ENCODE measurements at regions not wholly inside any gene's neighbourhood (a gene's known extent, or its start where the extent isn't known, plus 50 kb on each side); places are given as distances from the start of the nearest gene placed in this dataset.

DNA sequence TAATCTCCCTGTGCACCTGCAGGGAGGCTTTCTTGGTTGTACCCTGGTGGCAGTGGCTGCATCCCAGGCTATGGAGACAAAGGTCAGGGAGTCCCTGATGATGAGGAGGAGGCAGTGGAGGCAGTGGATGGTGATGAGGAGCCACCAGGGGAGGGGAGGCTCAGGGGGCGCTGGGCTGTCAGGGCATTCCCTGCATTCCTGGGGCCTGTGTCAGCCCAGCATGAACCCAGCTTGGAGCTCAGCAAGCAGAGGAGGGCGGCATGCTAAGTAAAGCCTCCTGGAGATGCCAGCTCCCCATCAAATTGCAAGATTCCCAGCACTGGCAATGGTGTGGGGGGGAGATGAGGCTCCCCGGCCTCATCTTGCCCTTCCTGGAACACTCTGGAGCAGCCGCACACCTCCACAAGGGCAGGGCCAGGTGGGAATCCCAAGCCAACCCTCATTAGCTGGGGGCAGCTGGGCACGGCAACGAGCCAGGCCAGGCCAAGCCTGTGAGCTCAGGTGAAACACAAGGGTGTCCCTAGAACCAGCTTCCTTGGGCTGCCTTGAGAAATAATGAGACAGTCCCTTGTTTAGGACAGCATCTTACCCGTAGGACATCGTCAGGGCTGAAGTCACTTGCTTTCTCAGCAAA is 469.5 kb downstream of the MATN1 start:
- no peak for TF ChIP-seq CEBPB (IDR thresholded peaks at IDR 0.05; ENCODE audit: low read depth)
- no peak for TF ChIP-seq POLR2AphosphoS5 (IDR thresholded peaks at IDR 0.05; ENCODE audit: low read depth, low read length)
- no peak for TF ChIP-seq EZH2 (IDR thresholded peaks at IDR 0.05)
- TF ChIP-seq, protein P1, sequence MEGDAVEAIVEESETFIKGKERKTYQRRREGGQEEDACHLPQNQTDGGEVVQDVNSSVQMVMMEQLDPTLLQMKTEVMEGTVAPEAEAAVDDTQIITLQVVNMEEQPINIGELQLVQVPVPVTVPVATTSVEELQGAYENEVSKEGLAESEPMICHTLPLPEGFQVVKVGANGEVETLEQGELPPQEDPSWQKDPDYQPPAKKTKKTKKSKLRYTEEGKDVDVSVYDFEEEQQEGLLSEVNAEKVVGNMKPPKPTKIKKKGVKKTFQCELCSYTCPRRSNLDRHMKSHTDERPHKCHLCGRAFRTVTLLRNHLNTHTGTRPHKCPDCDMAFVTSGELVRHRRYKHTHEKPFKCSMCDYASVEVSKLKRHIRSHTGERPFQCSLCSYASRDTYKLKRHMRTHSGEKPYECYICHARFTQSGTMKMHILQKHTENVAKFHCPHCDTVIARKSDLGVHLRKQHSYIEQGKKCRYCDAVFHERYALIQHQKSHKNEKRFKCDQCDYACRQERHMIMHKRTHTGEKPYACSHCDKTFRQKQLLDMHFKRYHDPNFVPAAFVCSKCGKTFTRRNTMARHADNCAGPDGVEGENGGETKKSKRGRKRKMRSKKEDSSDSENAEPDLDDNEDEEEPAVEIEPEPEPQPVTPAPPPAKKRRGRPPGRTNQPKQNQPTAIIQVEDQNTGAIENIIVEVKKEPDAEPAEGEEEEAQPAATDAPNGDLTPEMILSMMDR (IDR thresholded peaks at IDR 0.05 in 2 of 3, conservative IDR thresholded peaks at IDR 0.05 in 1 of 3; ENCODE audit: borderline replicate concordance in 1 of 3, insufficient read depth in 1 of 3, low read depth in 2 of 3, low read length in 2 of 3) = no peak
- TF ChIP-seq, protein P2, sequence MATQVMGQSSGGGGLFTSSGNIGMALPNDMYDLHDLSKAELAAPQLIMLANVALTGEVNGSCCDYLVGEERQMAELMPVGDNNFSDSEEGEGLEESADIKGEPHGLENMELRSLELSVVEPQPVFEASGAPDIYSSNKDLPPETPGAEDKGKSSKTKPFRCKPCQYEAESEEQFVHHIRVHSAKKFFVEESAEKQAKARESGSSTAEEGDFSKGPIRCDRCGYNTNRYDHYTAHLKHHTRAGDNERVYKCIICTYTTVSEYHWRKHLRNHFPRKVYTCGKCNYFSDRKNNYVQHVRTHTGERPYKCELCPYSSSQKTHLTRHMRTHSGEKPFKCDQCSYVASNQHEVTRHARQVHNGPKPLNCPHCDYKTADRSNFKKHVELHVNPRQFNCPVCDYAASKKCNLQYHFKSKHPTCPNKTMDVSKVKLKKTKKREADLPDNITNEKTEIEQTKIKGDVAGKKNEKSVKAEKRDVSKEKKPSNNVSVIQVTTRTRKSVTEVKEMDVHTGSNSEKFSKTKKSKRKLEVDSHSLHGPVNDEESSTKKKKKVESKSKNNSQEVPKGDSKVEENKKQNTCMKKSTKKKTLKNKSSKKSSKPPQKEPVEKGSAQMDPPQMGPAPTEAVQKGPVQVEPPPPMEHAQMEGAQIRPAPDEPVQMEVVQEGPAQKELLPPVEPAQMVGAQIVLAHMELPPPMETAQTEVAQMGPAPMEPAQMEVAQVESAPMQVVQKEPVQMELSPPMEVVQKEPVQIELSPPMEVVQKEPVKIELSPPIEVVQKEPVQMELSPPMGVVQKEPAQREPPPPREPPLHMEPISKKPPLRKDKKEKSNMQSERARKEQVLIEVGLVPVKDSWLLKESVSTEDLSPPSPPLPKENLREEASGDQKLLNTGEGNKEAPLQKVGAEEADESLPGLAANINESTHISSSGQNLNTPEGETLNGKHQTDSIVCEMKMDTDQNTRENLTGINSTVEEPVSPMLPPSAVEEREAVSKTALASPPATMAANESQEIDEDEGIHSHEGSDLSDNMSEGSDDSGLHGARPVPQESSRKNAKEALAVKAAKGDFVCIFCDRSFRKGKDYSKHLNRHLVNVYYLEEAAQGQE (IDR thresholded peaks at IDR 0.05; ENCODE audit: low read depth) = no peak
- no peak for TF ChIP-seq EZH2phosphoT487 (IDR thresholded peaks at IDR 0.05; ENCODE audit: borderline replicate concordance)
- no peak for TF ChIP-seq JUND (IDR thresholded peaks at IDR 0.05)
- TF ChIP-seq POLR2A (IDR thresholded peaks at IDR 0.05; ENCODE audit: borderline replicate concordance, extremely low read depth, insufficient read depth, insufficient read length) = no peak
- no peak for TF ChIP-seq YY1 (IDR thresholded peaks at IDR 0.05; ENCODE audit: extremely low read depth, insufficient replicate concordance, low read depth, low read length)
- no peak for TF ChIP-seq EGR1 (IDR thresholded peaks at IDR 0.05; ENCODE audit: low read depth)
- TF ChIP-seq, protein P3, sequence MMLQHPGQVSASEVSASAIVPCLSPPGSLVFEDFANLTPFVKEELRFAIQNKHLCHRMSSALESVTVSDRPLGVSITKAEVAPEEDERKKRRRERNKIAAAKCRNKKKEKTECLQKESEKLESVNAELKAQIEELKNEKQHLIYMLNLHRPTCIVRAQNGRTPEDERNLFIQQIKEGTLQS (IDR thresholded peaks at IDR 0.05) = no peak

Data from HCT116 (cell line).